ENCODE measurements at regions not wholly inside any gene's neighbourhood (a gene's known extent, or its start where the extent isn't known, plus 50 kb on each side); places are given as distances from the start of the nearest gene placed in this dataset.

- no peak for TF ChIP-seq CTCF (IDR thresholded peaks at IDR 0.05; ENCODE audit: low read length, missing control alignments)
- DNase-seq (ENCODE audit: low read depth): no peak
- no peak overlapping the region for H3K4me3 ChIP-seq (replicated peaks; ENCODE audit: low read depth, low read length)
Observed at GRCh38 chr6:105808571-105808970, 277.6 kb upstream of the PRDM1 start.

- no peak overlapping the region for H3K4me3 ChIP-seq (replicated peaks; ENCODE audit: low read depth, low read length)
- no peak for DNase-seq (ENCODE audit: low read depth)
Observed at GRCh38 chr6:105807905-105808304, 278.2 kb upstream of the PRDM1 start.

GRCh38 chr6:105806486-105806920 is 279.6 kb upstream of the PRDM1 start:
- no peak for DNase-seq (ENCODE audit: low read depth)
- no peak for TF ChIP-seq CTCF (IDR thresholded peaks at IDR 0.05; ENCODE audit: low read length, missing control alignments)
- H3K4me3 ChIP-seq (replicated peaks; ENCODE audit: low read depth, low read length): no peak overlapping the region

More at GRCh38 chr6:105807905-105808304, 278.2 kb upstream of the PRDM1 start:
- TF ChIP-seq CTCF (IDR thresholded peaks at IDR 0.05; ENCODE audit: low read length, missing control alignments): no peak

GRCh38 chr6:105805501-105806023 is 280.6 kb upstream of the PRDM1 start:
- TF ChIP-seq CTCF (IDR thresholded peaks at IDR 0.05; ENCODE audit: low read length, missing control alignments): no peak
- DNase-seq (ENCODE audit: low read depth): no peak
- no peak overlapping the region for H3K4me3 ChIP-seq (replicated peaks; ENCODE audit: low read depth, low read length)

GRCh38 chr6:105804424-105804823 is 281.7 kb upstream of the PRDM1 start:
- no peak for DNase-seq (ENCODE audit: low read depth)
- no peak for TF ChIP-seq CTCF (IDR thresholded peaks at IDR 0.05; ENCODE audit: low read length, missing control alignments)
- H3K4me3 ChIP-seq (replicated peaks; ENCODE audit: low read depth, low read length): no peak overlapping the region

GRCh38 chr6:105804000-105804399 is 282.1 kb upstream of the PRDM1 start:
- H3K4me3 ChIP-seq (replicated peaks; ENCODE audit: low read depth, low read length): no peak overlapping the region
- no peak for TF ChIP-seq CTCF (IDR thresholded peaks at IDR 0.05; ENCODE audit: low read length, missing control alignments)
- no peak for DNase-seq (ENCODE audit: low read depth)

- DNase-seq (ENCODE audit: low read depth): no peak
- no peak for TF ChIP-seq CTCF (IDR thresholded peaks at IDR 0.05; ENCODE audit: low read length, missing control alignments)
- no peak overlapping the region for H3K4me3 ChIP-seq (replicated peaks; ENCODE audit: low read depth, low read length)
Observed at GRCh38 chr6:105803442-105803841, 282.7 kb upstream of the PRDM1 start.

All from fibroblast of pulmonary artery (primary cell).